Esophagus squamous epithelium (tissue), 5 donors: ENCODE measurements at regions not wholly inside any gene's neighbourhood (a gene's known extent, or its start where the extent isn't known, plus 50 kb on each side); places are given as distances from the start of the nearest gene placed in this dataset.

ENCODE experiments used
- DNase-seq: peaks from one replicate; lab custom pipeline; 2025; lab: John Stamatoyannopoulos, UW
- H3K27ac ChIP-seq, 4 donors: fragments of 200-600 bp; sonication (generic); one replicate each; pipeline ENCODE4 v1.5.1; 2016 to 2019; ENCODE audit warnings: mild to moderate bottlenecking in 1 of 4
- H3K27me3 ChIP-seq, 4 donors: fragments of 200-600 bp; sonication (generic); 1 replicate in 3 of 4; 2 replicates in 1 of 4; pipeline versions ENCODE4 v1.5.1 to v1.6.0; 2017 to 2021; ENCODE audit warnings: antibody characterized with exemption in 1 of 4
- H3K36me3 ChIP-seq, 3 donors: fragments of 200-600 bp; sonication (generic); one replicate each; pipeline ENCODE4 v1.5.1; 2016 to 2019
- H3K4me1 ChIP-seq, 3 donors: fragments of 200-600 bp; sonication (generic); one replicate each; pipeline ENCODE4 v1.5.1; 2017 to 2019
- H3K4me3 ChIP-seq, 4 donors: fragments of 200-600 bp; sonication (generic); 1 replicate in 3 of 4; 2 replicates in 1 of 4; pipeline ENCODE4 v1.5.1; 2016 to 2019; ENCODE audit warnings: mild to moderate bottlenecking in 2 of 4, moderate library complexity in 1 of 4
- H3K9me3 ChIP-seq, 3 donors: fragments of 200-600 bp; sonication (generic); one replicate each; pipeline ENCODE4 v1.5.1; 2016 to 2019
- POLR2A ChIP-seq, 4 donors: fragments of 450-650 bp; IDR thresholded peaks; one replicate each; pipeline ENCODE4 v1.6.1; 2017; ENCODE audit warnings: antibody characterized with exemption in 4 of 4, mild to moderate bottlenecking in 4 of 4, moderate library complexity in 3 of 4
- WGBS, 2 donors: methylation state at CpG; one replicate each; pipeline ENCODE4 v1.1.5; 2018; 5-methylcytosine and 5-hydroxymethylcytosine counted together
- intact Hi-C: fragments of 100-400 bp; cut with DNase I; formaldehyde crosslinking; loops from one replicate; pipeline ENCODE4 v1.15.0; 2022
- TF ChIP-seq, protein P1 (sequence below), 6 experiments: fragments of 450-650 bp in 4 of 6; fragments of 200-600 bp in 2 of 6; sonication (generic) in 2 of 6; IDR thresholded peaks; one replicate each; pipeline ENCODE4 v1.5.1; 2016 to 2019; ENCODE audit warnings: antibody characterized with exemption in 6 of 6, mild to moderate bottlenecking in 4 of 6, moderate library complexity in 4 of 6
- donor health status: DM: yes; HTN: yes; CAD: no.

DNA sequence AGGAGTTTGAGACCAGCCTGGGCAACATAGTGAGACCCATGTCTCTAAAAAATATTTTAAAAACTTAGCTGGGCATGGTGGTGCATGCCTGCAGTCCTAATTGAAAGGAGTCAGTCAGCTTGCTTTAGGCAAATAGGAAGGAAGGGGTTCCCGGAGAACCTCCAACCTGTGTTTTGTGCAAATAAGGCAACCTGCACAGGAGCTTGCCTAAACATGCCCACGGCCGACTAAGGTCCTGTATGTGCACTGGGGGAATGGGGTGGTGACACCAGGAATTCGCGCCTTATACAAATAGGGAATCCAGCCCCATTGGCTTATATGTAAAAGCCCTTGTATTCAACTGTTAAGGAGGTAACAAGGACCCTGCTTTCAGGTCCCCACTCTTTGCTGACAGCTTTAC is 429.2 kb upstream of the ZP4 start:
- no peaks in the 10 kb centered on the region for H3K4me1 ChIP-seq
- 19 to 49% methylated on average over 3 to 5 of the region's 5 CpGs for whole genome bisulfite sequencing, 2 donors
- TF ChIP-seq, protein P1, sequence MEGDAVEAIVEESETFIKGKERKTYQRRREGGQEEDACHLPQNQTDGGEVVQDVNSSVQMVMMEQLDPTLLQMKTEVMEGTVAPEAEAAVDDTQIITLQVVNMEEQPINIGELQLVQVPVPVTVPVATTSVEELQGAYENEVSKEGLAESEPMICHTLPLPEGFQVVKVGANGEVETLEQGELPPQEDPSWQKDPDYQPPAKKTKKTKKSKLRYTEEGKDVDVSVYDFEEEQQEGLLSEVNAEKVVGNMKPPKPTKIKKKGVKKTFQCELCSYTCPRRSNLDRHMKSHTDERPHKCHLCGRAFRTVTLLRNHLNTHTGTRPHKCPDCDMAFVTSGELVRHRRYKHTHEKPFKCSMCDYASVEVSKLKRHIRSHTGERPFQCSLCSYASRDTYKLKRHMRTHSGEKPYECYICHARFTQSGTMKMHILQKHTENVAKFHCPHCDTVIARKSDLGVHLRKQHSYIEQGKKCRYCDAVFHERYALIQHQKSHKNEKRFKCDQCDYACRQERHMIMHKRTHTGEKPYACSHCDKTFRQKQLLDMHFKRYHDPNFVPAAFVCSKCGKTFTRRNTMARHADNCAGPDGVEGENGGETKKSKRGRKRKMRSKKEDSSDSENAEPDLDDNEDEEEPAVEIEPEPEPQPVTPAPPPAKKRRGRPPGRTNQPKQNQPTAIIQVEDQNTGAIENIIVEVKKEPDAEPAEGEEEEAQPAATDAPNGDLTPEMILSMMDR (IDR thresholded peaks at IDR 0.05): no peak
- TF ChIP-seq POLR2A (IDR thresholded peaks at IDR 0.05): no peak
- intact Hi-C loops: no loop called here
- H3K9me3 ChIP-seq: no peaks in the 10 kb centered on the region
- no peak overlapping the region for H3K27ac ChIP-seq
- no peak for DNase-seq
- H3K36me3 ChIP-seq: no peaks in the 10 kb centered on the region
- no peaks in the 10 kb centered on the region for H3K27me3 ChIP-seq
- H3K4me3 ChIP-seq: no peak overlapping the region

DNA sequence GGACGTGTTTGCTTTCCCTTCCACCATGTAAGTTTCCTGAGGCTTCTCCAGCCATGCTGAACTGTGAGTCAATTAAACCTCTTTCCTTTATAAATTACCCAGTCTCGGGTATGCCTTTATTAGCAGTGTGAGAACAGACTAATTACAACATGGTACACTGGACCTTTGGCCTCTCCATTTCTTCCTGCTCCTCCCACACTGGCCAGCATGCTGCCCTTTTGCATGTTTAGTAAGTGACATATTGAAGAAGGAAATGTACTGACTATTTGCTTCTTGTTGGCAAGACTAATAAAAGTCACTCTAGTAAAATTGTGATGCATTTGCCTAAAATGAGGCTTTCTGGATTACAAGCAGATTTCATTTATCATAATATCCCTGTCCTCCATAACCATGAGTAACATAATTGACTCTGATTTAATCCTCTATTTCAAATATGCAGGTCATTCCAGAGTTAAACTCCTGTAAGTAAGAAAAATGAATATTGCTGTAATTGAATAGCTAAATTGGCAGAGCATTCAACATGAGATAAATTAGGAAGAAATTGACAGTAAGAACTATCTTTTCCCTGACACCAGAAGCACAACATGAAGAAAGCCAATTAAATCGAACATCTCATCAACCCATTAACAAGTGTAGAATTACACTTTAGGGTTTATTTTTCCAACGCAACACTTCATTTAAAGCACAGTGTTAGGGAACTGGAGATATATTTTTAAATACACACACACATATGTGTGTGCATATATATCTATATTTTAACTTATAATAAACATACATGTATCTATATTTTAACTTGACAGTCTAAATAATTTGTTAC is 427.8 kb upstream of the ZP4 start:
- H3K9me3 ChIP-seq: no peaks in the 10 kb centered on the region
- intact Hi-C loops: no loop called here
- no peak overlapping the region for H3K4me3 ChIP-seq
- 66 to 75% methylated on average over 4 of the region's 4 CpGs for WGBS, 2 donors
- no peak for DNase-seq
- no peaks in the 10 kb centered on the region for H3K4me1 ChIP-seq
- TF ChIP-seq, protein P1 (IDR thresholded peaks at IDR 0.05): no peak
- no peak for TF ChIP-seq POLR2A (IDR thresholded peaks at IDR 0.05)
- no peak overlapping the region for H3K27ac ChIP-seq
- H3K27me3 ChIP-seq: no peaks in the 10 kb centered on the region
- H3K36me3 ChIP-seq: no peaks in the 10 kb centered on the region

- Histone ChIP-seq H3K27ac (no peak overlapping the region), H3K4me3 (no peak overlapping the region), H3K27me3 (no peaks in the 10 kb centered on the region), H3K4me1 (no peaks in the 10 kb centered on the region), H3K36me3 (no peaks in the 10 kb centered on the region), H3K9me3 (no peaks in the 10 kb centered on the region)
- TF ChIP-seq, protein P1 (IDR thresholded peaks at IDR 0.05): no peak
- TF ChIP-seq POLR2A (IDR thresholded peaks at IDR 0.05): no peak
- 69 to 89% methylated on average over 1 of the region's 1 CpG for WGBS, 2 donors
- no peak for DNase-seq
- intact Hi-C loops: no loop called here
Measured at GRCh38 chr1:238312969-238313368, 422.2 kb upstream of the ZP4 start.

DNA sequence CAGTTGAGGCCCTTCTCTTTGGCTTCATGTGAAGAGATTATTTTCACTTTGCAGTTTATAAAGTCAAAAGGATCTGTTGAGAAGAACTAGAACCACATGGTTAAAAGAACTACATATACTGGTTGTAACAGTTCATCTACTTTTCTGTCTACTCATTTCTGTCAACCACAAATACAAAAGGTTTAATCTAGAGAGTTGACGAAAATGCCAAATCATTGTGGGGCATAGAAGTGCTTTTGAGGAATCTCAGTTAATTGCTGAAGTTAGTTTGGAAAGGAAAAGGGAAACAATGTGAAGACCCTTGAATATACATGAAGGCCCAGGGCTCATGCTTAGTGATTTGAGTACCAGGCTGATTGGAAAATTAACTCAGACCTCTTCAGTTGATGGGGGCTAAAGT is 415.7 kb upstream of the ZP4 start:
- intact Hi-C loops: no loop called here
- no peak overlapping the region for H3K27ac ChIP-seq
- 71 to 79% methylated on average over 1 of the region's 1 CpG for WGBS, 2 donors
- H3K4me3 ChIP-seq: no peak overlapping the region
- H3K27me3 ChIP-seq: no peaks in the 10 kb centered on the region
- no peaks in the 10 kb centered on the region for H3K36me3 ChIP-seq
- no peaks in the 10 kb centered on the region for H3K4me1 ChIP-seq
- DNase-seq: no peak
- H3K9me3 ChIP-seq: no peaks in the 10 kb centered on the region
- no peak for TF ChIP-seq POLR2A (IDR thresholded peaks at IDR 0.05)

DNA sequence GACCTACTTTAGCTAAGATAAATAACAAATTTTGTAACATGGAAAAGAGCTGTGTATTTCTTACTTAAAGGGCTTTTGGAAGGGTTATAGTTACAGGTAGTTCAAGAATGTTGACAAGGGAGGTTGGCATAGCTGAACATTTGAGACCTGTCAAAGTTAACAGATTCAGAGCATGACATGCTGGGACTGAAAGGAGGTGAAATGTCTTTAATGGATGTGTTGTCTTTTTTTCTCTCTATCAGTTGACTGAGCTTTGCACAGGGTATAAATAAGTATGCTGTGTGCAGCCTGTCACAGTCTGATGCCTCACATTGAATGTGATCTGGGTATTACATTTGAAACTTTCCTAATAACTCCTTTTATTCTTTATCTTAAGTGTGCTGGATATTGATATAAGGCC is 411.9 kb upstream of the ZP4 start:
- Histone ChIP-seq H3K27ac (no peak overlapping the region), H3K9me3 (no peaks in the 10 kb centered on the region), H3K36me3 (no peaks in the 10 kb centered on the region), H3K4me1 (no peaks in the 10 kb centered on the region), H3K4me3 (no peak overlapping the region), H3K27me3 (no peaks in the 10 kb centered on the region)
- intact Hi-C loops: no loop called here
- TF ChIP-seq, protein P1 (IDR thresholded peaks at IDR 0.05): no peak
- no peak for TF ChIP-seq POLR2A (IDR thresholded peaks at IDR 0.05)
- no peak for DNase-seq
